NCI-H446 treated with DMSO at 0.1 percent for 48 hours (cell line): ENCODE measurements at regions not wholly inside any gene's neighbourhood (a gene's known extent, or its start where the extent isn't known, plus 50 kb on each side); places are given as distances from the start of the nearest gene placed in this dataset.

Source experiments
- DNase-seq: peaks from one replicate; lab custom pipeline; 2025; lab: John Stamatoyannopoulos, UW

GRCh38 chr9:81532251-81532650 is 157.1 kb downstream of the TLE1 start:
- DNase-seq, result no peak

DNA sequence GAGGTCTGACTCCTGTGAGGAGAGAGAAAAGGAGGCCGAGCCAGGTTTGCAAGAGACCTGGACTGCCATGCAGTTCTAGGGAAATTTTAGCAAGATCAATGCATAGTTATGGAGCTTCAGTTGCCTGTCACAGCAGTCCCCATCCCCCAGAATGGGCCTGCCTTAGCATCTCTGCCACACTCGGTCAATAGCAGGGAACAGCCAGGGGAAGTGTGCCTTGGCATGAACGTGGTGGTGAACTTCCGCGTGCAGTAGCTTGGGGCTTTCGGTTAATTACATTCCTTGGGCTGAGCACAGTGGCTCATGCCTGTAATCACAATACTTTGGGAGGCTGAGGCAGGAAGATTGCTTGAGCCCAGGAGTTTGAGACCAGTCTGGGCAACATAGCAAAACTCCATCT is 157.8 kb downstream of the TLE1 start:
- DNase-seq, result no peak

- no peak for DNase-seq
Observed at GRCh38 chr9:81530846-81531245, 158.5 kb downstream of the TLE1 start.

GRCh38 chr9:81530310-81530810 is 159.0 kb downstream of the TLE1 start:
- no peak for DNase-seq

- peak; percentile 6 for DNase-seq
Observed at GRCh38 chr9:81529556-81530193, 159.7 kb downstream of the TLE1 start.

DNA sequence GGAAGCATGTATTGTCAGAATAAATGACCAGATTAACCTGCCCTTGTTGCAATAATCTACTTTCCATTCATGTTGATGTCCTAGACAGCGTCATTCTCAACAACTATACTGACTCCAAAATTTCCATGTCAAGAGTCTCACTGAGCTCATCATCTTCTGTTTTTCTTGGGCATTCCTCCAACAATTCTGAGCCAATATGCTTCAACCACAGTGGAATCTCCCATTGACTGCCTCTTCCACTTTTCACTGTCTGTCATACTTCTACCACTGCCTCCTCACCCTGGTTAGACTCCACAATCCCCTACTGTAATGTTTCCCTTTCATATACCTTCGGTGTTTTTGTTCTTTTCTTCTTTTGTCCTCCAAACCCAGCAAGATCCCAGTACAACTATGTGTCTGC is 162.8 kb downstream of the TLE1 start:
- DNase-seq, result peak; percentile 7

- peak; percentile 11 for DNase-seq
Observed at GRCh38 chr9:81522716-81523551, 166.4 kb downstream of the TLE1 start.

GRCh38 chr9:81521892-81522291 is 167.5 kb downstream of the TLE1 start:
- DNase-seq, result no peak

DNA sequence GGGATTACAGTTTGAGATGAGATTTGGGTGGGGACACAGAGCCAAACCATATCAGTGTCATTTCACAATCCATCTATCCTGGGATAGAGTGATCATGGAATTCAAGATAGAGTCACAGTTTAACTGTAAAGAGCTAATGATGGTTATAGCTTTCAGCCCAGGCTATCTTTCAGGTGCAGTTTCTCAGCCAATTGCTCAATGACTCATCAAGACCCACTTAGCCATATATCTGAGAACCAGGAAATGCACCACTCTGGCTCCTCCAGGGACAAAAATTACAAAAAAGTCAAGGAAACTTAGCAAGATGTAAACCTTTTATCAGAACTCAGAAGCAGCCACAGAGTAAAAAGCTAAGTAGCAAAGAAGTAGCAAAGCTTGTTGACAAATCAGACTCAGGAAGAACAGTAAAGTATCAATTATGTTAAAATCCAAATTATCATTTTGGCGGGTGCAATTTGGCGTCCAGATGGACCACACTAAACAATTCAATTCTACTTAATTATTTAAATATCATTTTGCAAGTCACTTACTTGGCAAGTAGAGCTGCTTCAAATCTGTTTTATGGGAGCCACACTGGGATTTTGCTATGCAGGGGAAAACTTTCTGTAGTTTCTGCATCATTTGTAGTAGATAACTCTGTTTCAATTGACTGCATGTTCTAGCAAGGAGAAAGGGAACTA is 169.4 kb downstream of the TLE1 start:
- no peak for DNase-seq

GRCh38 chr9:81517954-81518353 is 171.4 kb downstream of the TLE1 start:
- DNase-seq, result no peak

DNA sequence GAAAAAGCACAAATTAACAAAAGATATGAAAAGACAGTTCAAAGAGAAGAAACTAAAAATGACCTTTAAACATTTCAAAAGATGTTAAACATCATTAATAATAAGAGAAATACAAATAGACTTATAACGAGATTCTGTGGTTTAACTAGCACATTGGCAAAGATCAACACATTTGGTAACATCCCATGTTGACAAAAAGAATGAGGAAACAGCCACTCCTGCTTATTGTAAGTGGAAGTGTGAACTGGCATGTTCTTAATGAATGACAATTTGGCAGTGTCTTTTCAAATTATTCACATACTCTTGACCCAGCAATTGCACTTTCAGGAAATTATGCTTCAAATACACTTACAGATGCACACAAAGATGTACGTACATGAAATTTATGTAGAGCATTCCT is 176.3 kb downstream of the TLE1 start:
- no peak for DNase-seq

DNA sequence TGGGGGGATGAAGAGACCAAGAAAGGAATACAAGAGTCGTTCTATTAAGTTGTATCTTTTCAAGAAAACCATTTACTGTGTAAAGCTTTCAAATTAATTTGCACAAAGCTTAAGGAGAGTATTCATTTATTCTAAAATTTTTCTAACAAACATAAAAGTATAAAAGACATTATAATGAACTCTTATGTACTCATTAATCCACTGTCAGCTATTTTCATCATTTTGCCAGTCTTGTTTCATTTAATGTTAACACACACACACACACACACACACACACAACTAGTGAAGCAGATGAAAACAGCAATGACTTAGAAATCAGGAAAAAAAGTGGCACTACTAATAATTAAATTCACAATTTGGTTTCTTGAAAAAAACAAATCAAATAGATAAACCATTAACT is 176.7 kb downstream of the TLE1 start:
- DNase-seq, result no peak

DNA sequence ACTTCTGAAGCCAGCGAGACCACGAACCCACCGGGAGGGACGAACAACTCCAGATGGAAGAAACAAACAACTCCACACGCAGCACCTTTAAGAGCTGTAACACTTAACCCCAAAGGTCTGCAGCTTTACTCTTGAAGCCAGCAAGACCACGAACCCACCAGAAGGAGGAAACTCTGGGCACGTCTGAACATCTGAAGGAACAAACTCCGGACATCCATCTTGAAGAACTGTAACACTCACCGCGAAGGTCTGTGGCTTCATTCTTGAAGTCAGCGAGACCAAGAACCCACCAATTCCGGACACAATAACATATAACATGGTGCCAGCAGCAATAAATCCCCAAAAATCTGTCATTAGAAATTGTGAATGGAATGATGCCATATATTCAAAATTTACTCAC is 180.9 kb downstream of the TLE1 start:
- DNase-seq, result no peak

- DNase-seq, result no peak
Observed at GRCh38 chr9:81506941-81507864, 182.1 kb downstream of the TLE1 start.

DNA sequence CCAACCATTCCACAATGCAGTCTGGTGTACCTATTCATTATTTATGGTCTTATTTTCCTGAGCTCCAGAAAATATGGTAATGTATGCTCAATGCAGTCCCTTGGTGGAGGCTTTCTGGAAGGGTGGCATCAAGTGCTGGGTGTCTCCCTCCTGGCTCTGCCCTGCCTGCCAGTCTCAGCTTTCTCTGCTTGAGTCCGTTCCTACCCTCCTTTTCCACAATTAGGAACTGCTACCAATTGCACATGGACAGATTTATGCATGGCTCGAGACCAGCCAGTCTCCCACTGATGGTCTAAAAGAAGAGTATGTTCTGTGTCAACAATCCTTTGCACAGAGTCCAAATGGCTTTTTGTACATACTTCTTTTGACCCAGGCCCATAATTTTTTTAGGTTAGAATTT is 189.8 kb downstream of the TLE1 start:
- DNase-seq, result no peak

DNA sequence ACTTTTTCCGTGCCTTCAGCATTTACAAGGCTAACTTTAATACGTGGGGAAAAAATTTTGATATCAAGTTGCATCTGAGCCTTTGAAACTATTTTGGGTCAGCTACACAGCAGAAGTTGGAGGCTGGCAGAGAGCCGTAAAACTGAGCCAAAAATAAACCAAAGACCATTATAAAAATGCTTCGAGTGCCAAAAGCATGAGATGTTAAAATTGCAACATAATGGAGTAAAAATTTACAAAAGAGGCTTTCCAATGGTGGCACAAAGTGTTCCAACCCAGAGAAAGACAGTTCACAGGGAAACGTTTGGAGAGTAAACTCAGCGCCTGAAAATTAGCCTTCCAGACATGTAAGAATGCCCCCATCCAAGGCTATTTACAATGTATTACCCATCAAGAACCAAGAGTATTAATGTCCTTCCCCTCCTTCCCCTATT is 190.3 kb downstream of the TLE1 start:
- DNase-seq, result no peak

GRCh38 chr9:81498576-81498975 is 190.8 kb downstream of the TLE1 start:
- no peak for DNase-seq

- no peak for DNase-seq
Observed at GRCh38 chr9:81497091-81497490, 192.3 kb downstream of the TLE1 start.

DNA sequence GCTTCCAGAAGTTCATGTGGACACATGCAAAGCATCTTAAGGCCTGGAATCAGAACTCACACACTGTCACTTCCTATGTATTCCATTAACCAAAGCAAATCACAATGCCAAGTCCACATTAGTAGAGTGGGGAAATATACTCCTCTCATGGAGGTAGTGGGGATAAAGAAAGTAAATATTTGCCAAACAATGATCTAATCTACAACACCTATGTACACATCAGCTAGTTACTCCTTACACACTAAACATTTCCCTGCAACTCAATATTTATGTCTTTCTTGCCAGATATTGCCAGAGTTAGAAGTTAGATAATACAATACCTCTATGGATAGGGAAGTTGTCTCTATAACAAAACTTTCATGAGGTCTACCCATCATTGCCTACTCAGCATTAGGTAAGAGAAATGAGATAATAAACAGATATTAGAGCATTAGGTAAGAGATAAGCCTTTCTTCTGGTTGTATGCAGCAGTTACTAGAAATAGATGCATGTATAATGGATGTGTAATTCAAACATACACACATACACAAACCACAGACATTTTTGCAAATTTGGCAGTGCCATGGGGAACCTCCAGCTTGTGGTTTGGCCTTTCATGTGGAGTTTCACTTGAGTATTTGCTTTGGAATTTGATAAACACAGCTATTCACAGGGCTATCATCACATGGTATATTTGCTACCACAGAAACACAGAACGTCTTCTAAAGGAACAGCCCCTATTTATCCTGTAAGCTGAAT is 196.5 kb downstream of the TLE1 start:
- DNase-seq, result no peak

DNA sequence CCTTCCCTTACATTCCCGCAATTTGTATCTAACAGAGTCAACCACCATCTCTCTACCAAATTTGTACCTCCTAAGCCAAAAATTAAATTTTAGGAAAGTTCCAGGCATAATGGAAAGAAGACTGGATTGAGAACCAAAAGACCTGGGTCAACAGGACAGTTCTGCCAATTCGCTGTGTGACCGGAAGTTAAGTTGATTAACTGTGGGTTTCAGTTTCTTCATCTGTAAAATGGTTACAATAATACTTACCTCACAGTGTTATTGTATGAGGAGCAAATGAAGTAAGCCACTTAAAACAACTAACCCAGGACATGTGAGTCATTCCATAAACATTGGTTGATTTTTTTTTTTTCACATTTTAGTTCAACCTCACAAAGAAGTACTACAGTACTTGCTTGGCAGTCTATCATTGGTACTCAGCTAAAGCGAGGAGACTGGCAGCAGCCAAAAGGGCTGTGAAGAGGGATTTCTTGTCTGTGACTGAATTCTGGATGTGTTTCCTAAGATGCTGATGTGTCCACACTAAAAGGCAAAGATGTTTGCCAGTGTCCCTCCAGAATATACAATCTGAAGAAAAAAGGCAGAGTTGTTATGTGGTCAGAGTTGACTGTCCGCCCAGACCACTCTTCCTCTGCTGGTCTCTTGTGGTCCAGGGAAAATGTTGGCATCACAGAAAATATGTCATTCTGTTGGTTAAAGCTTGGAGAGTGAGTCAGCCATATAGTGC is 198.6 kb downstream of the TLE1 start:
- no peak for DNase-seq
